Common myeloid progenitor, CD34-positive (primary cell): ENCODE measurements at regions not wholly inside any gene's neighbourhood (a gene's known extent, or its start where the extent isn't known, plus 50 kb on each side); places are given as distances from the start of the nearest gene placed in this dataset.
"Not testable (repeated sequence)": the region's sequence is repeated elsewhere in the genome, so short reads cannot be mapped to it uniquely, and the experiment has no call there.

ENCODE experiments used
- CTCF ChIA-PET: fragments of 350-600 bp; sonication (Branson Sonifier 250); formaldehyde crosslinking; loops from one replicate; lab custom pipeline; 2021; ENCODE audit warnings: antibody characterized with exemption; lab: Charles Lee
- POLR2A ChIA-PET: fragments of 350-600 bp; sonication (Branson Sonifier 250); formaldehyde crosslinking; loops from one replicate; lab custom pipeline; 2021; ENCODE audit warnings: antibody characterized with exemption; lab: Charles Lee
- DNase-seq, 3 donors: peaks; one replicate each; pipeline versions ENCODE4 v3.0.0 to v3.0.0-alpha.2; 2013
- H3K27ac ChIP-seq, 2 experiments: 1 replicate in 1 of 2; 2 replicates in 1 of 2; pipeline ENCODE4 v1.7.0; 2013; ENCODE audit warnings: inconsistent platforms in 2 of 2, low read length in 2 of 2, mild to moderate bottlenecking in 2 of 2, low read depth in 1 of 2, moderate library complexity in 1 of 2; ENCODE audit not compliant: severe bottlenecking in 2 of 2, insufficient read depth in 1 of 2, poor library complexity in 1 of 2
- H3K27me3 ChIP-seq, 5 experiments: replicated peaks in 2 of 5; 1 replicate in 3 of 5; 2 replicates in 2 of 5; pipeline versions ENCODE4 v1.6.1 to v1.7.0; 2013; ENCODE audit warnings: low read length in 4 of 5, mild to moderate bottlenecking in 2 of 5, moderate library complexity in 2 of 5, inconsistent platforms in 1 of 5; ENCODE audit not compliant: insufficient read depth in 5 of 5, control insufficient read depth in 4 of 5
- H3K36me3 ChIP-seq, 4 experiments: 1 replicate in 2 of 4; 2 replicates in 2 of 4; pipeline versions ENCODE4 v1.6.1 to v1.7.0; 2013; ENCODE audit warnings: low read length in 3 of 4, control low read depth in 1 of 4, mild to moderate bottlenecking in 1 of 4; ENCODE audit not compliant: control insufficient read depth in 4 of 4, insufficient read depth in 4 of 4
- H3K4me1 ChIP-seq, 4 experiments: 1 replicate in 3 of 4; 2 replicates in 1 of 4; pipeline versions ENCODE4 v1.6.1 to v1.7.1; 2013; ENCODE audit warnings: low read length in 3 of 4, mild to moderate bottlenecking in 3 of 4, control low read depth in 1 of 4, inconsistent platforms in 1 of 4, moderate library complexity in 1 of 4; ENCODE audit not compliant: control insufficient read depth in 4 of 4, insufficient read depth in 4 of 4; ENCODE audit errors: control extremely low read depth in 1 of 4
- H3K4me3 ChIP-seq, 7 experiments: 1 replicate in 4 of 7; 2 replicates in 3 of 7; pipeline versions ENCODE4 v1.5.1 to v1.7.0; 2013; ENCODE audit warnings: mild to moderate bottlenecking in 7 of 7, low read length in 6 of 7, moderate library complexity in 6 of 7, inconsistent platforms in 2 of 7, low read depth in 2 of 7, control low read depth in 1 of 7; ENCODE audit not compliant: insufficient read depth in 4 of 7, control insufficient read depth in 1 of 7; ENCODE audit errors: extremely low read depth in 1 of 7
- H3K9me3 ChIP-seq, 5 experiments: 1 replicate in 4 of 5; 2 replicates in 1 of 5; pipeline versions ENCODE4 v1.6.1 to v1.7.1; 2013; ENCODE audit warnings: low read length in 4 of 5, mild to moderate bottlenecking in 2 of 5, inconsistent platforms in 1 of 5, low read depth in 1 of 5, moderate library complexity in 1 of 5; ENCODE audit not compliant: control insufficient read depth in 4 of 5, insufficient read depth in 2 of 5; ENCODE audit errors: control extremely low read depth in 1 of 5
- WGBS: methylation state at CpG from one replicate; pipeline ENCODE4 v1.1.5; 2013; ENCODE audit not compliant: insufficient coverage; 5-methylcytosine and 5-hydroxymethylcytosine counted together

DNA sequence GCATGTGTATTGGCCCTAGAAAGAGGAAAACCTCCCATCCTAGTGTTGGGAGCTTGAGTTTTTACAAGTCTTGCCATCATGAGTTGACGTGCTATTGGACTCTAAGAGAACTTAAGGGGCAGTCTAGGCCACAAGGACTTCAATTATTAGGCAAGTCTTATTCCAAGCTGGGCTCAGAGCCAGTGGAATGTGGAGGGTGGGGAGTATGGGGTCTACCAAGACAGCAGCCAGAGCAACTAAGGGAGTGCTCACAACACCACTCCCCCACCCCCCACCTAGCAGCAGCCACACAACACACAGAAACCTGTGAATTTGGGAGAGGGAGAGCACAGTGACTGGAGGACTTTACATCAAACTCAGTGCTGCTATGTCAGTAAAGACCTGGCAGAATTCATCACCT lies 1625.6 kb downstream of the SPATA31A7 start:
- H3K27me3 ChIP-seq, H3K27ac ChIP-seq, DNase-seq, POLR2A ChIA-PET, H3K36me3 ChIP-seq, H3K9me3 ChIP-seq, CTCF ChIA-PET, H3K4me3 ChIP-seq, H3K4me1 ChIP-seq: not testable (repeated sequence)
- WGBS = 100% methylated on average over 1 of the region's 1 CpG

DNA sequence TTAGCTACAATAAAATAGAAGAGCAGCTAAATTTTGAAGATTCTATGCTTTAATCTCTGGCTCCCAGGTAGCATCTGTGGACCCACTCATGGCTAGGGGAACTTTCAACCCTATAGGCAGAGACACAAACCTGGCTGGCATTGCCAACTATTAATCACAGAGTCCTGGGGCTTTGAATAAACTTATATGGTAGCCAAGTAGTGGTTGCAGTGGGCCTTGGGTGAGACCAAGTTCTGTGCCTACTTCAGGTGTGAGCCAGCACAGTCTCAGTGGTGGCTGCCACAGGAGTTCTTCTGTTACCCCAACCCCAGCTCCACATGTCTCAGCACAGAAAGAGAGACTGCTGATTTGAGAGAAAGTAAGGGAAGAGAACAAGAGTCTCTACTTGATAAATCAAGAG lies 1626.5 kb downstream of the SPATA31A7 start:
- DNase-seq, H3K9me3 ChIP-seq, H3K4me3 ChIP-seq, H3K4me1 ChIP-seq, H3K27me3 ChIP-seq, CTCF ChIA-PET, H3K36me3 ChIP-seq, POLR2A ChIA-PET, H3K27ac ChIP-seq: not testable (repeated sequence)

DNA sequence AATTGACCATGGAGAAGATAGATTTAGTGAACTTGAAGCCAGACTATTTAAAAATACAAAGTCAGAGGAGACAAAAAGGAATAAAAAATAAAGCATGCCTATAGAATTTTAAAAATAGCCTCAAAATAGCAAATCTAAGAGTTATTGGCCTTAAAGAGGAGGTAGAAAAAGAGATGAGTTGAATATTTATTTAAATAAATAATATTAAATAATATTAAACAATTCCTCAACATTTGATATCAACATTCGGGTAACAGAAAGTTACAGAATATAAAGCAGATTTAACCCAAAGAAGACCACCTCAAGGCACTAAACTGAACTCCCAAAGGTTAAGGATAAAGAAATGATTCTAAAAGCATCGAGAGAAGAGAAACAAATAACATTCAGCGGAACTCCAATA lies 1627.4 kb downstream of the SPATA31A7 start:
- POLR2A ChIA-PET, H3K27ac ChIP-seq, DNase-seq, H3K36me3 ChIP-seq, H3K9me3 ChIP-seq, H3K4me1 ChIP-seq, H3K27me3 ChIP-seq, CTCF ChIA-PET, H3K4me3 ChIP-seq: not testable (repeated sequence)
- WGBS = no CpG with 5 or more reads among the region's 3 CpGs

DNA sequence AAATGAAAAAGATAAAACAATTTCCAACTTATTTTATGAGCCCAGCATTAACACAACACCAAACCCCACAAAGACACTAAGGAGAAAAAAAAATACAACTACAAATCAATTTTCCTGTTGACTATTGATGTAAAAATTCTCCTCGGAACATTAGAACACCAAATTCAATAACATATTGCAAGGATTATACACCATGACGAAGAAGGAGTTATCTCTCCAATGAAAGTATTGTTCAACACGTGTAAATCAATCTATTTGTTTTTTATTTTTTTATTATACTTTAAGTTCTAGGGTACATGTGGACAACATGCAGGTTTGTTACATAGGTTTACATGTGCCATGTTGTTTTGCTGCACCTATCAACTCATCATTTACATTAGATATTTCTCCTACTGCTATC lies 1632.3 kb downstream of the SPATA31A7 start:
- 86% methylated on average over 1 of the region's 3 CpGs for WGBS
- H3K4me1 ChIP-seq, DNase-seq, H3K4me3 ChIP-seq, CTCF ChIA-PET, H3K9me3 ChIP-seq, H3K27ac ChIP-seq, POLR2A ChIA-PET, H3K27me3 ChIP-seq, H3K36me3 ChIP-seq: not testable (repeated sequence)

DNA sequence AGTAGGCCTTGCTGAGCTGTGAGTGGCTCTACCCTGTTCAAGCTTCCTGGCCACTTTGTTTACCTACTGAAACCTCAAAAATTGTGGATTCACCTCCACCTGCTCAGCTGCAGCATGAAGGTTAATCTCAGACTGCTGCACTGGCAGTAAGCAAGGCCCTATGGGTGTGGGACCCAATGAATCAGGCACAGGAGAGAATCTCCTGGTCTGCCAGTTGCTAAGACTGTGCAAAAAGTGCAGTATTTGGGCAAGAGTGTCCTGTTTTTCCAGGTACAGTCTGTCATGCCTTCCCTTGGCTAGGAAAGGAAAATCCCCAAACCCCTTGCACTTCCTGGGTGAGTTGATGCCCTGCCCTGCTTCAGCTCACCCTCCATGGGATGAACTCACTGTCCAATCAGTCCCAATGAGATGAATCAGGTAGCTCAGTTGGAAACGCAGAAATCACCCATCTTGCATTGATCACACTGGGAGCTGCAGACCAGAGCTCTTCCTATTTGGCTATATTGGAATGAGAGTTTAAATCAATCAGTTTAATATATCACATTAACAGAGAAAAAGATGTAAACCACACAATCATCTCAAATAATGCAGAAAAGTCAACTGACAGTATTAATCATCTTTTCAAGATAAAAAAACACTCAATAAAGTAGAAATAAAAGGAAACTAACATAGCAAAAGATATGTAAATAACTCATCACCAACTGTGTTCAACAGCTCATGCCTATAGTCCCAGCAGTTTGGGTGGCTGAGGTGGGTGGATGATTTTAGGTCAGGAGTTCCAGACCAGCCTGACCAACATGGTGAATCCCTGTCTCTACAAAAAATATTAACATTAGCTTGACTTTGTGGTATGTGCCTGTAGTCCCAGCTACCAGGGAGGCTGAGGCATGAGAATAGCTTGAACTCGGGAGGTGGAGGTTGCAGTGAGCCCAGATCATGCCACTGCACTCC lies 1638.4 kb downstream of the SPATA31A7 start:
- POLR2A ChIA-PET, H3K9me3 ChIP-seq, H3K4me3 ChIP-seq, H3K27me3 ChIP-seq, H3K36me3 ChIP-seq, DNase-seq, H3K4me1 ChIP-seq, CTCF ChIA-PET, H3K27ac ChIP-seq: not testable (repeated sequence)
- WGBS = no CpG with 5 or more reads among the region's 2 CpGs

DNA sequence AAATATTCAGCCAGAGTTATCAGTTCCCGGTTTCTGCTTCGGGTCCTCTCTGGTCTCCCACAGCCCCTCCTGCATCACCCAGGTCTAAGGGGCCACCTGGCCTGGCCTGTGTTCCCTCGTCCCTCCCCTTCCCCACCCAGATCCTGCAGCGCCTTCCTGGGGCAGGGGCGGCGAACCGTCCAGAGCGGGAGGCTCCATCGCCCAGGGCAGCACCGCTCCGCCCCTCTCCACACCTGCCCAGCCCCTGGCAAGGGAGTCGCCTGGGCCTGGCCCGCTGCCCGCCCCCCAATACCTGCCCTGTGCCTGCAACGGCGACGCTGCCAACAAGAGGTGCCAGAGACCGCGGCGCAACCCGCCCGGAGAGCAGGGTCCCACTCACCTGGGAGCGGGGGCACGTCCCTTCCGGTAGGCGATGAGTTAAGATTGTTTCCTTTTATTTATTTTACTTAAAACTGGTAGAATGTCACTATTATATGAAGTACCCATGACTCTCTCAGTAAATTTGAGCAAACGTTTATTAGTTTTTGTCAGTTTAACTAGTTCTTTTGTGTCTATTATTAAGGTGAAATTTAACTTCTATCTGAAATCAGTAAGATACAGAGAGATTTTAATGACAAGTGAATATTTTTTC lies 1641.1 kb downstream of the SPATA31A7 start:
- H3K27me3 ChIP-seq = peaks cover 0 to 11% (median 0%) of the 10 kb centered on the region in 5 experiments
- DNase-seq, POLR2A ChIA-PET, H3K4me3 ChIP-seq, H3K36me3 ChIP-seq, H3K4me1 ChIP-seq, CTCF ChIA-PET, H3K9me3 ChIP-seq, H3K27ac ChIP-seq: not testable (repeated sequence)
- 25% methylated on average over 2 of the region's 27 CpGs for WGBS
